H9 (cell line): ENCODE measurements at regions not wholly inside any gene's neighbourhood (a gene's known extent, or its start where the extent isn't known, plus 50 kb on each side); places are given as distances from the start of the nearest gene placed in this dataset.

Experiments
- DNase-seq: peaks from one replicate; pipeline ENCODE4 v3.0.0-alpha.2; 2017
- H2AFZ ChIP-seq: one replicate; pipeline ENCODE4 v1.6.1; 2013; ENCODE audit warnings: mild to moderate bottlenecking, low read length, control low read depth, moderate library complexity
- H2AK5ac ChIP-seq: 2 replicates; pipeline ENCODE4 v1.6.1; 2013; ENCODE audit warnings: low read length, control low read depth, mixed read lengths; ENCODE audit not compliant: insufficient read length
- H2BK120ac ChIP-seq: one replicate; pipeline ENCODE4 v1.6.1; 2013; ENCODE audit warnings: low read depth, mild to moderate bottlenecking, low read length, control low read depth, inconsistent platforms; ENCODE audit not compliant: poor library complexity, severe bottlenecking
- H2BK12ac ChIP-seq: 2 replicates; pipeline ENCODE4 v1.6.1; 2013; ENCODE audit warnings: low read length, control low read depth, mixed read lengths, low read depth; ENCODE audit not compliant: insufficient read length
- H2BK15ac ChIP-seq: 2 replicates; pipeline ENCODE4 v1.6.1; 2013; ENCODE audit warnings: low read depth, low read length, control low read depth
- H2BK20ac ChIP-seq: one replicate; pipeline ENCODE4 v1.6.1; 2013; ENCODE audit warnings: low read depth, mild to moderate bottlenecking, low read length, control low read depth, inconsistent platforms; ENCODE audit not compliant: poor library complexity, severe bottlenecking
- H2BK5ac ChIP-seq: 2 replicates; pipeline ENCODE4 v1.6.1; 2013; ENCODE audit warnings: low read length, control low read depth, mixed read lengths; ENCODE audit not compliant: insufficient read length
- H3K14ac ChIP-seq: 2 replicates; pipeline ENCODE4 v1.6.1; 2013; ENCODE audit warnings: low read length, control low read depth; ENCODE audit not compliant: insufficient read depth
- H3K18ac ChIP-seq: 2 replicates; pipeline ENCODE4 v1.6.1; 2013; ENCODE audit warnings: low read depth, mild to moderate bottlenecking, mixed read lengths, low read length, control low read depth; ENCODE audit not compliant: insufficient read length
- H3K23ac ChIP-seq: 2 replicates; pipeline ENCODE4 v1.6.1; 2013; ENCODE audit warnings: low read length, control low read depth, mixed read lengths, low read depth; ENCODE audit not compliant: insufficient read length
- H3K23me2 ChIP-seq: 2 replicates; pipeline ENCODE4 v1.6.1; 2013; ENCODE audit warnings: low read depth, mild to moderate bottlenecking, mixed read lengths, low read length, control low read depth; ENCODE audit not compliant: insufficient read length, poor library complexity, severe bottlenecking
- H3K27ac ChIP-seq: 2 replicates; pipeline ENCODE4 v1.5.1; 2013; ENCODE audit warnings: low read length, control low read depth, mixed read lengths, low read depth; ENCODE audit not compliant: insufficient read length
- H3K27me3 ChIP-seq: 2 replicates; pipeline ENCODE4 v1.6.1; 2013; ENCODE audit warnings: low read length, control low read depth, inconsistent platforms; ENCODE audit not compliant: insufficient read depth
- H3K4ac ChIP-seq: 2 replicates; pipeline ENCODE4 v1.6.1; 2013; ENCODE audit warnings: low read depth, mild to moderate bottlenecking, control low read depth, inconsistent platforms, low read length, moderate library complexity
- H3K4me1 ChIP-seq: 2 replicates; pipeline ENCODE4 v1.6.1; 2013; ENCODE audit warnings: low read length, control low read depth, inconsistent platforms; ENCODE audit not compliant: insufficient read depth
- H3K4me2 ChIP-seq: 2 replicates; pipeline ENCODE4 v1.6.1; 2013; ENCODE audit warnings: low read length, control low read depth, mixed read lengths; ENCODE audit not compliant: insufficient read length, insufficient read depth
- H3K56ac ChIP-seq: 2 replicates; pipeline ENCODE4 v1.6.1; 2013; ENCODE audit warnings: low read depth, mild to moderate bottlenecking, mixed read lengths, low read length, control low read depth; ENCODE audit not compliant: insufficient read length
- H3K79me1 ChIP-seq: 2 replicates; pipeline ENCODE4 v1.6.1; 2013; ENCODE audit warnings: low read depth, mild to moderate bottlenecking, moderate library complexity, low read length, control low read depth, inconsistent platforms; ENCODE audit not compliant: insufficient read depth, poor library complexity, severe bottlenecking
- H3K79me2 ChIP-seq: 2 replicates; pipeline ENCODE4 v1.6.1; 2013; ENCODE audit warnings: low read length, control low read depth, inconsistent platforms; ENCODE audit not compliant: insufficient read depth
- H3K9ac ChIP-seq: 2 replicates; pipeline ENCODE4 v1.6.1; 2013; ENCODE audit warnings: low read length, control low read depth, mixed read lengths; ENCODE audit not compliant: insufficient read length; ENCODE audit errors: extremely low read depth
- H3K9me3 ChIP-seq: one replicate; pipeline ENCODE4 v1.6.1; 2013; ENCODE audit warnings: low read depth, low read length, inconsistent platforms; ENCODE audit not compliant: control insufficient read depth
- H3T11ph ChIP-seq: one replicate; pipeline ENCODE4 v1.6.1; 2013; ENCODE audit warnings: mild to moderate bottlenecking, low read length, control low read depth, inconsistent platforms
- H4K20me1 ChIP-seq: one replicate; pipeline ENCODE4 v1.6.1; 2013; ENCODE audit not compliant: control insufficient read depth, insufficient read length, insufficient read depth
- H4K5ac ChIP-seq: 2 replicates; pipeline ENCODE4 v1.6.1; 2013; ENCODE audit warnings: low read depth, mild to moderate bottlenecking, mixed read lengths, low read length, control low read depth; ENCODE audit not compliant: insufficient read length
- H4K8ac ChIP-seq: replicated peaks from 2 replicates; pipeline ENCODE4 v1.6.1; 2013; ENCODE audit warnings: low read length, control low read depth, mixed read lengths, low read depth; ENCODE audit not compliant: insufficient read length
- H4K91ac ChIP-seq: 2 replicates; pipeline ENCODE4 v1.6.1; 2013; ENCODE audit warnings: low read depth, mild to moderate bottlenecking, moderate library complexity, mixed read lengths, low read length, control low read depth; ENCODE audit not compliant: insufficient read length
- H3K27ac Mint-ChIP-seq, 3 experiments: 2 replicates in 2 of 3; 3 replicates in 1 of 3; pipeline ENCODE4 v1.8.0; 2020 to 2021; ENCODE audit warnings: mixed read lengths in 3 of 3, mild to moderate bottlenecking in 1 of 3, moderate library complexity in 1 of 3
- H3K27me3 Mint-ChIP-seq: 2 replicates; pipeline ENCODE4 v1.8.0; 2021; ENCODE audit warnings: low read depth, mild to moderate bottlenecking, moderate library complexity, mixed read lengths
- H3K36me3 Mint-ChIP-seq, 3 experiments: 2 replicates in 2 of 3; 3 replicates in 1 of 3; pipeline ENCODE4 v1.8.0; 2020 to 2021; ENCODE audit warnings: low read depth in 3 of 3, mixed read lengths in 3 of 3; ENCODE audit not compliant: insufficient read depth in 1 of 3
- H3K4me1 Mint-ChIP-seq, 2 experiments: 2 replicates each; pipeline ENCODE4 v1.8.0; 2020; ENCODE audit warnings: mixed read lengths in 2 of 2
- H3K4me3 Mint-ChIP-seq, 2 experiments: 2 replicates in 1 of 2; 3 replicates in 1 of 2; pipeline ENCODE4 v1.8.0; 2020 to 2021; ENCODE audit warnings: mild to moderate bottlenecking in 2 of 2, mixed read lengths in 2 of 2, moderate library complexity in 1 of 2
- H3K9me3 Mint-ChIP-seq, 2 experiments: 2 replicates in 1 of 2; 3 replicates in 1 of 2; pipeline ENCODE4 v1.8.0; 2020; ENCODE audit warnings: mild to moderate bottlenecking in 2 of 2, mixed read lengths in 2 of 2, moderate library complexity in 1 of 2
- WGBS: extraction: QIAGEN DNeasy Blood & Tissue Kit; methylation state at CpG from one replicate; pipeline ENCODE4 v1.1.7; 2013; ENCODE audit warnings: missing lambda C conversion rate, low lambda C conversion rate, mixed read lengths; ENCODE audit not compliant: insufficient read length; ENCODE audit errors: extremely low coverage; 5-methylcytosine and 5-hydroxymethylcytosine counted together
- TF ChIP-seq, protein P1 (sequence below): fragments of 200-600 bp; sonication (generic); conservative IDR thresholded peaks from 3 replicates; pipeline ENCODE4 v1.8.0; 2021; ENCODE audit warnings: antibody characterized with exemption, mild to moderate bottlenecking

- no peaks in the 10 kb centered on the region for H3K23me2 ChIP-seq
- no CpG with 5 or more reads among the region's 14 CpGs for WGBS
- TF ChIP-seq, protein P1, sequence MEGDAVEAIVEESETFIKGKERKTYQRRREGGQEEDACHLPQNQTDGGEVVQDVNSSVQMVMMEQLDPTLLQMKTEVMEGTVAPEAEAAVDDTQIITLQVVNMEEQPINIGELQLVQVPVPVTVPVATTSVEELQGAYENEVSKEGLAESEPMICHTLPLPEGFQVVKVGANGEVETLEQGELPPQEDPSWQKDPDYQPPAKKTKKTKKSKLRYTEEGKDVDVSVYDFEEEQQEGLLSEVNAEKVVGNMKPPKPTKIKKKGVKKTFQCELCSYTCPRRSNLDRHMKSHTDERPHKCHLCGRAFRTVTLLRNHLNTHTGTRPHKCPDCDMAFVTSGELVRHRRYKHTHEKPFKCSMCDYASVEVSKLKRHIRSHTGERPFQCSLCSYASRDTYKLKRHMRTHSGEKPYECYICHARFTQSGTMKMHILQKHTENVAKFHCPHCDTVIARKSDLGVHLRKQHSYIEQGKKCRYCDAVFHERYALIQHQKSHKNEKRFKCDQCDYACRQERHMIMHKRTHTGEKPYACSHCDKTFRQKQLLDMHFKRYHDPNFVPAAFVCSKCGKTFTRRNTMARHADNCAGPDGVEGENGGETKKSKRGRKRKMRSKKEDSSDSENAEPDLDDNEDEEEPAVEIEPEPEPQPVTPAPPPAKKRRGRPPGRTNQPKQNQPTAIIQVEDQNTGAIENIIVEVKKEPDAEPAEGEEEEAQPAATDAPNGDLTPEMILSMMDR, result peak; percentile 80
- no peak overlapping the region for H2BK5ac ChIP-seq
- Mint-ChIP-seq H3K36me3 (peaks cover 0 to 2% (median 0%) of the 10 kb centered on the region in 3 experiments; a peak in 2 of 7 replicates), H3K9me3 (no peaks in the 10 kb centered on the region), H3K27ac (no peak overlapping the region), H3K27me3 (peaks cover 17% of the 10 kb centered on the region), H3K4me3 (peak overlapping the region in 1 of 2 experiments; percentile 23; a peak in 1 of 5 replicates), H3K4me1 (peaks cover 7 to 8% of the 10 kb centered on the region in 2 experiments; a peak in 3 of 4 replicates)
- H3K23ac ChIP-seq, result no peak overlapping the region
- no peak overlapping the region for H4K91ac ChIP-seq
- no peak overlapping the region for H3K56ac ChIP-seq
- peak overlapping the region; percentile 23 for H3K4me2 ChIP-seq
- no peak overlapping the region for H4K8ac ChIP-seq
- no peak overlapping the region for H3K4ac ChIP-seq
- H2AK5ac ChIP-seq, result no peak overlapping the region
- no peaks in the 10 kb centered on the region for H4K20me1 ChIP-seq
- H3K79me2 ChIP-seq, result no peaks in the 10 kb centered on the region
- H3T11ph ChIP-seq, result no peak overlapping the region
- no peaks in the 10 kb centered on the region for H3K27me3 ChIP-seq
- H2BK20ac ChIP-seq, result no peak overlapping the region
- H3K27ac ChIP-seq, result no peak overlapping the region
- H2BK120ac ChIP-seq, result no peak overlapping the region
- no peak overlapping the region for H2AFZ ChIP-seq
- no peak overlapping the region for H3K14ac ChIP-seq
- no peak overlapping the region for H3K18ac ChIP-seq
- no peak overlapping the region for H2BK12ac ChIP-seq
- H3K9me3 ChIP-seq, result no peaks in the 10 kb centered on the region
- H2BK15ac ChIP-seq, result no peak overlapping the region
- no peak overlapping the region for H3K9ac ChIP-seq
- H3K79me1 ChIP-seq, result no peaks in the 10 kb centered on the region
- H3K4me1 ChIP-seq, result no peaks in the 10 kb centered on the region
- no peak overlapping the region for H4K5ac ChIP-seq
- peak; percentile 65 for DNase-seq
Observed at GRCh38 chr1:30111431-30111830, 612.0 kb downstream of the MATN1 start.
